ENCODE measurements at regions not wholly inside any gene's neighbourhood (a gene's known extent, or its start where the extent isn't known, plus 50 kb on each side); places are given as distances from the start of the nearest gene placed in this dataset.
A peak's percentile ranks its signal among the peaks of the same experiment; 100 is the strongest.

DNA sequence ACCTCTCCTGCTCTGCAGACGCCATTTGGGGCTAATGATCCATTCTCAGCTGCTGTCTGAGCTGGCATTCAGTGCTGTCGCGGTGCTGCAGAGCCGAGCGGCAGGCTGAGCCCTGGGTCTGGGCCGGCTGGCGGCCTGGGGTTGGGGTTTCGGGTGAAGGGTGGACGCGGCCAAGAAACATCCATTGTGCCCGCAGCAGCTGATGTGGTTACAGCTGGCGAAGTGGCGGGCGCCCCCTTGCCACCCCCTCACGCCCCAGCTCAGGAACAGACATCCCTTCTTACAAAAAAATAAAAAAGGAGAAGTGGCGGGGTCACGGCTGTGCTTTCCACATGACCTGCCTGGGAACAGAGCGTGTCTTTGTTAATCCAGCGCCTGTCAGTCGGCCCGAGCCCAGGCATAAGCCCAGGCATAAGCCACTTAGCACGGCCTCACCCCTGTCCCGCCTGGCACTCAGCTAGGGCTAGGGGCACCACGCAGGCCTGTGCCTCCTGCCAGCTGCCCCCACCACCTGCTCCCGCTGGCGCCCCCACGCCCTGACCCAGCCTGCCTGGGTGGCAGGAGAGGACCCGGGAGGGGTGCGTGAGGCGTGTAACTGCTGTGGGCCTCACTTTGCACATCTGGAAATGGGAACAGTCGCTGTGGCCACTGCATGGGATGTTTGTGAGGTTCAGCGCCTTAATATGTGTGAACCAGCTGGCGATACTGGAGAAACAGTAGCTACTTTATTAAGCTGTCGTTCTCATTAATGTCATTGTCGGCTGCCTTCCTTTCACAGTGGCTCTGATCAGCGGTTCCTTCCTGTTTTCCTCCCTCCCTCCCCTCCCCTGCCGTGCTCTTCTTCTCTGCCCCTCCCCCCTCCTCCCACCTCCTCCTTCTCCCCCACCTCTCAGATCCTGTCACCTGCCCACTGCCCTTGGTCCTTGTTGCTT, 197.7 kb upstream of the CIBAR2 start:
- DNase-seq (ENCODE audit: low read depth in 2 of 2): no peak

DNA sequence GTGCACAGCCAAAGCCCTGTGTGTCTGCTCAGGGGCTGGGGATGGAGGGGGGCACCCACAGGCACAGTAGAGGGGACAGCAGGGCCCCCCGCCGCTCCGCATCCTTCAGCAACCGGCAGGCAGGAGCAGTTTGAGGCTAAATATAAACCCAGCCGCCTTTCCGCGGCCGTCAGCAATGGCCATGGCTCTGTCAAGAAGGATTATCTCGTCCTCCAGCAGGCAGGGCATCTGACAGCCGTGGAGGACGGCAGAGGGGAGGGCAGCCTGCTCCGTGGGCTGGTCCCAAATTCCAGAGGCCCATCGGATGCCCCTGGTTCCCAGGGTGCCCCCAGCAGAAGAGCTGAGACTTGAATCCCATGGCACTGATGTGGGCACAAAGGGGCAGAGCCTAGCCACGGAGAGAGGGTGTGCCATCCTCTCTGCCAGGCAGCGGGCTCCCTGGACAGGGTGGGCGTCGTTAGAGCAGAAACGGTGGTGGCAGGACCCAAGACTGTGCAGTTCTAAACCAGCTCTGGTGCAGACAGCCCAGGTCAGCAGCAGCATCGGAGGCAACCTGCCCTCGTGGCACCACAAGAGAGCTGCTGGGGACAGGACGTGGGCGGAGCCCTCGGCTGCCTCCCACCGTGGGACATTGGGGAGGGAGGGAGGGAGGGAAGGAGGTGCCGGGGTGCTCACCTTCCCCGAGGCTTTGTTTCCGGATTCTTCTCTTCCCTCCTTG, 198.8 kb upstream of the CIBAR2 start:
- DNase-seq (ENCODE audit: low read depth in 2 of 2): no peak

DNA sequence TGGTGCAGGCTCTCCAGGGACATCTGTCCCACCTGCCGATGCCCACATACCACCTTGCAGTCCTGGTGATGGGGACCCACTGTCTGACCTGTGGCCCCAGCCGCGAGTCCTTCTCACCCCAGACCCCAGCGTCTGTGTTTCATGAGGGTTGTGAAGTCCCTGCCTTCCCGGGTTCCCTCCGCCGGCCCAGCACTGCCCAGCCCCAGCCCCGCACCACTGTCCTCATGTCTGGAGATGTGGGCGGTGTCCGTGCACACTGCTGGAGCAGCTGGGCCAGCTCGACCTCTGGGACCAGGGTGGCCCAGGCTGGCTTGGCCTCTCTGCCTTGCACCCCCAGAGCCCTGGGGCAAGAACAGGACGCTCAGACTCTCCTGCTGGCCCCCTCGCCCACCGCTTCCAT, 199.5 kb upstream of the CIBAR2 start:
- DNase-seq (ENCODE audit: low read depth in 2 of 2): no peak

DNA sequence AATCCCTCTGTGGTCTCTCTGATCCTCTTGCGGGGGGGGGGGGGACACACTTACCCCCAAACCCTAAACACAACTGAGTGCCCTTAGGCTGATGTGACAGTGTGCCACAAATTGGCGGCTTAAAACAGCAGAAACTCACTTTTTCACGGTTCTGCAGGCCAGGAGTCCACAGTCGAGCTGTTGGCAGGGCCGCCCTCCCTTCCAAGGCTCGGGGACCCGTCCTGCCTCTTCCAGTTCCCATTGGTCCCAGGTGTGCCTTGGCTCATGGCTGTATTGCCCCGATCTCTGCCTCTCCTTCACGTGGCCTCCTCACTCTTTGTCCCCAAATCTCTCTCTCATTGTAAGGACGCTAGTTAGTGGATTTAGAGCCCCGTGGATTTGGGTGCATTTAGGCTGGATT, 199.9 kb upstream of the CIBAR2 start:
- no peak for DNase-seq (ENCODE audit: low read depth in 2 of 2)

DNA sequence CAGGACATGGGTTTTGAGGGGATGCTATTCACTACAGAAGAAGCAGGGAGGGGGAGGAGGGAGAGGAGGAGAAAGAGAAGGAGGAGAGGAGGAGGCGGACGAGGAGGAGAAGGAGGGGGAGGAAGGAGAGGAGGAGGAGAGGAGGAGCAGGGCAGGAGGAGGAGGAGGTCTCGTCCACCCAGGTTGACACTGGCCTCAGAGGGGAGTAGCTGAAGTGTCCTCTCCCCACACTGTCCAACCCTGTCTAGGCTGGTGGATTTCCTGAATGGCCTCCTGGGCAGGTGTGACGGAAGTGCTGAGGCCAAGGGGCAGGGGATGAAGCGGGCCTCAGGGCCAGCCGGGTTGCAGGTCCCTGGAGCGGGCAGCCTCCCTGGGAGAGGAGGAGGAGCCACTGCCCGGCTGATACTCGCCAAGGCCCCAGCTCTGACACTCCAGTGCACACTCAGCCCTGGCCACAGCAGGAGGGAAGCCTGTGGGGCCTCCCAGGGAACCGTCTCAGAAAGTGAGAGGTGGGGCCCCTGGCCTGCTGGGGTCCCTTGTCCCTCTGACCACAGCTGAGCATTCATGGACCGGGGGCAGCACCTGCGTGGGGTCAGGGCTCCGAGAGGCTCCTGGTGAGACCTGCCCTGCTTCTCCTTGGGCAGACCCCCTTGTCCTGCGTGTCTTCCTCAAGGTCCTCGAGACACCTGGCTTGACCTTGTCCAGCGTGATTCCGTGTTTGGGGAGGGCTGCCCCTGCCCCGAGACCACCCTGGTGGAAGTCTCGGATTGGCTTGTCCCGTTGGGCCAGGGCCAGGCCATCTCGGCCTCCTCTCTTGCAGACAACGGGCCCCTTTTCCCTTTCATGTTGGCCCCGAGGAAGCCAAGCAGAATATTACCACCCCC, 200.6 kb upstream of the CIBAR2 start:
- no peak for DNase-seq (ENCODE audit: low read depth in 2 of 2)

DNA sequence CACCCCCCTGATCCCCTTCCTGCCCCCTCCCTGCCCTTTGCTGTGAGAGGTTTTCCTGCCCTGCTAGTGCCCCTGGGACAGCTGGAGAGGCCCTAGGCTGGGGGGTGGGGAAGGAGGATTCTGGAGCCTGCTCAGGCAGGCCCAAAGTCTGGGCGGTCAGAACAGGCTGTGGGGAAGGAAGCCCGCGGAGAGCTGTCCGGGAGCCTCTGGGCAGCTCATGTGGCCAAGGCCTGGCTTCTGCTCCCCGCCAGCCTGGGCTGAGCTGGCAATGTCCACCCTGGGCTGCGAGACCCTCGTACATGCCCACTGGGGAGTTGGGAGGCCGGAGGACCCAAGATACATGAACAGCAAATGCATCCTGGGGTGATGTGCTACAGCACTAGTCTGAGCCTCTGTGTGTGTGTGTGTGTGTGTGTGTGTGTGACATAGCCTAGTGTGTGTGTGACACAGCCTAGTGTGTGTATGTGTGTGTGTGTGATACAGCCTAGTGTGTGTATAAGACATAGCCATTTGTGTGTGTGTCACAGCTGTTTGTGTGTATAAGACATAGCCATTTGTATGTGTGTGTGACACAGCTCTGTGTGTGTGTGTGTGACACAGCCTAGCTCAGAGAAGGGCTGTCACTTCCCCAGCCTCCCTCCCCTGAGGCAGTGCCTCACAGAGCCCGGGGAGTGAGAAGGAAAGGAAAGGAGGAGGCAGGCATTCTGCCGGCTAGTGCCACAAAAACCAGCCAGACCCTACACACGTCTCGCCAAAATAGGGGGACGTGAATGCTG, 201.4 kb upstream of the CIBAR2 start:
- no peak for DNase-seq (ENCODE audit: low read depth in 2 of 2)

DNA sequence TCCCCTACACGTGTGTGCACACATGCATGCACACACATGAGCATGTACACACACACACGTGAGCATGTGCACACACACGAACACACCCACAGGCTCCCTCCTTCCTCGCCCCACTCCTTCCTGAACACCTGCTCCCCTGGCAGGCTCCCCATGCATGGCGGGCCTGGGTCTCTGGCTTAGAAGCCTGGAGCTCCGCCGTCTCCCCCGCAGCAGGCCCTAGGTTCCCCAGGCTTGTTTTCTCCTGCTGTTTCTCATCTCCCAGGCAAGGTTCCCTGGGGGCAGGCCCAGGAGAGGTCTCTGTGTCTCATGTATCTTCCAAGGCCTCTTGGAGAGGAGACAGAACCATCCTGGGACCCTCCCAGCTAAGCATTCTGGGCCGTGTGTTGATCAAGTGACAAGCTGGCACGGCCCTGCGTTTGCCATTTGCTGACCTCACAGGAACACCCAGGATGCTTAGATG, 202.3 kb upstream of the CIBAR2 start:
- no peak for DNase-seq (ENCODE audit: low read depth in 2 of 2)

DNA sequence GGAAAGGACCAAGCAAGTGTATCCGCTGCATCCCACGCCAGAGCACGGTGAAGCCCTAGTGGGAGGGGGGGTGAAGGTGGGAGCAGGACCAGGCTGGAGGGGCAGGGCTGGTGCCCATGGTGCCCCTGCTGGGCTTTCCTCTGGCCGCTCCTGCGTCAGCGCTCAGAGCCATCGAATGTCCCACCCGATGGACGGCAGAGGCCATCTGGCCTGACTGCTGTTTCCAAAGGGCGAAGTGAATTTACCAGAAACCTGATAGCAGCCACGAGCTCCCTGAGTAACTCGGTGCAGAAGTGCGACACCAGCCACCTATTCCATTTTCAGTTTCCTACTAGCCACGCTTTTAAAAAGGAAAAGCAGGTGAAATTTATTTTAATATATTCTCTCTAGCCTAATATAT, 203.6 kb upstream of the CIBAR2 start:
- no peak for DNase-seq (ENCODE audit: low read depth in 2 of 2)

DNA sequence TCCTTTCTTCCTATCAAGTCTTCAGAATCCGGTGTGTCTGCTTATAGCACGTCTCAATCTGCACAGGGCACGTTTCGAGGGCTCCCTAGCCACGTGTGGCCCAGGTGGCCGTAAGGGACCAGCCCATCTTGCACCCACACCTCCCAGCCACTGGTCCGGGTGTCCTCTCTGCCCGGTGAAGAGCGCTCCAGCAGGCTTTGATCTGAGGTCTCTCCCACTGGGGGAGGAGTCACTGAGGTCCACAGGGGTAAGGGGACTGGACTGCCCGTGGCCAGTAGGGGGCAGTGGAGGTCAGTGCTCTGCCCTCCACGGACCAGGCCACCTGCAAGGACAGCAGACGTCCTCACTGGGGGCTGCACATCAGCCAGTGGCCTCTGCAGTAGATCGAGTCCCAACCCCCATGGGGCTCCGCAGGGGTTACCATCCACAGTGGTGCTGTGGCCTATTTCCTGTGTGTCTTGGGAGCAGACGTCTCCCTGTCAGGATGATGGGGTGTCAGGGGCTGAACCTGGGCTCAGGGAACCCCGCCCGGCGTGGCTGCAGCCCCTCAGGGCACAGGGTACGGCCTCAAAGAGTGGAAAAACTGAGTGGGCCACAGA, 204.1 kb upstream of the CIBAR2 start:
- DNase-seq (ENCODE audit: low read depth in 2 of 2): peak; percentile 33 to 39

DNA sequence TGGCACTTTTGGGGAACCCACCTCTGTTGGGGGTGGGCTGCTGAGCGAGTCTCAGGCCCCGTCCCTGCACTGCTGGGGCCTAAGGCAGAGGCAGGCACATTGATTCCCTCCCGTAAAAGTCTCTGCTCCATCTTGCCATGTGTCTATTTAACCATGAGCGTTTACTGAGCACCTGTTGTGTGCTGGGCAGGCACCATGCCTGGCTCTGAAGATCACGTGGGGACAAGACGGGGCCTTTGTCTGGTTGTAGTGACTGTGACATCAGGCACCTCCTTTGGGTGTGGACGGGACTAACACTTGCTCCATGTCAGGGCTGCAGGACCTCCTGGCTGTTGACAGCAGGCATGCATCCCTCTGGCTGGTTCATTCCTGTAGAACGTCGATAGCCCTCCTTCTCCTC, 204.7 kb upstream of the CIBAR2 start:
- no peak for DNase-seq (ENCODE audit: low read depth in 2 of 2)

DNA sequence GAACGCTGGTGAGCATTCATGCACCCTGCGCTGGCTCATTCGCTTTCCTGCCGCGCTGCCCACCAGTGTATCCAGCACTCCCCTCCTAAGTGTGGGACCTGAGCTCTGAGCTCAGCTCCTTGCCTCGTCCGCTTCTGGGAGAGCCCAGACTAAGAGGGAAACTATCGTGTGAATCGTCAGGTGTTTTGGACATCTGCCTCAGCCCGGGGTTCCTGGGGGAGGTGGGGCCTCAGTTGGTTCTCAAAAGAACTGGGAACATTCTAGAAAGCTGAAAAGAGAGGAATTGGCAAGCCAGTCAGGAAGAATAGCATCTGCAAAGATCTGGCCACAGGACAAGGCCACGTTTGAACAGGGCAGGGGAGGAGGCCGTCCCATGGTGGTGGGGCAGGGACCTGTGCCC, 205.4 kb upstream of the CIBAR2 start:
- no peak for DNase-seq (ENCODE audit: low read depth in 2 of 2)

DNA sequence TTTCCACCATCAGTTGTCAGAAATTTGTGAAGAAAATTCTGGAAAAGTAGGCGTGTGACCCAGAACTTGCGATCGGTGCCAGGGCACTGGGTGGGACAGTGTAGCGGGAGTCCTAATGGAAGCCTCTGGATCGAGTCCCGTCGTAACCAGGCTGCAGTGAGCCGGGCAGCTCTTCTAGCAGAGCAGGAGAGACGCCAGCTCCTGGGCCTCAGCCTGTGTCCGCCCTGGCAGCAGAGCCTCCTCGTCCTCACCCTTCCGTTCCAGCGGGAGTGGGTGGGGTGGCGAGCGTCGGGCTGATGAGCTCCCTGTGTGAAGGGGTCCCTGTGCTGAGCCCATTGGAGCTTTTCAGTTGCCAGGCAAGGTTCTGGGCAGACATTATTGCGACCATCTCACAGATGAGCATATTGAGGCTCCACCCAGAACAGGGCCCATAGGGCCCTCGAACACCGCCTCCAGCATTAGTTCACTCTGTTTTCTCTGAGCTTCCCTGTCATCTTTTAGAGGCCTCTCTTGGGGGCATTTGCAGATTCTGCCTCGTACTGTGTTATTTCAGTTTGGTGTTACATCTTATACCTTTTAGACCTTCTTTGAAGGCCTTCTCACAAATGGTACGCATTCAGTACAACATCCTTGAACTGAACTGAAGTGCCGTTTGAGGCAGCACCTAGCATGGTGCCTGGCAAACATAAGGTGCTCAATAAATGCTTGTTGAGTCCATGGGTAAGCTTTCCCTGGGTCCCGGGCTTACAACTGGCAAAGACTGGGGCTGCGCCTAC, 207.1 kb upstream of the CIBAR2 start:
- no peak for DNase-seq (ENCODE audit: low read depth in 2 of 2)

DNA sequence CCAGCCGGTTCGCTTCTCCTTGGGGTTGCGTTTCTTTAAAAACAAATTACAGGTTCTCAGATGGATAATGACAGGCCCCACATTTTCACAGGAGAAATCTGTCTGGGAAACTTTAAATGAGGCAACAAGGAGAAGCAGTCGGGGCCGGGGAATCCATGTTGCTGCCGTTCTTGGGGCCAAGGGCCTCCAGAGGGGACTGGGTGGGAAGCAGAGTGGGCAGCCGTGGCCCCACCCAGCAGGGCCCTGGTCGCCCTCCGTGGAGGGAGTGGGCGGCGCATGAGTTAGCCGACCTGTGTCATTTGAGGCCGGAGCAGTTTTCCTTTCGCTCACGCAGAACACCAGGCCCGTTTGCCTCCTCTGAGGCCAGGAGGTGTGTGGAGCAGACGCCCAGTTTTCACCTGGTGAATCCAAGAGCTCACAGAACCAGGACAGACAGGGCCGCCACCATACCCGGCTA, 207.7 kb upstream of the CIBAR2 start:
- no peak for DNase-seq (ENCODE audit: low read depth in 2 of 2)

DNA sequence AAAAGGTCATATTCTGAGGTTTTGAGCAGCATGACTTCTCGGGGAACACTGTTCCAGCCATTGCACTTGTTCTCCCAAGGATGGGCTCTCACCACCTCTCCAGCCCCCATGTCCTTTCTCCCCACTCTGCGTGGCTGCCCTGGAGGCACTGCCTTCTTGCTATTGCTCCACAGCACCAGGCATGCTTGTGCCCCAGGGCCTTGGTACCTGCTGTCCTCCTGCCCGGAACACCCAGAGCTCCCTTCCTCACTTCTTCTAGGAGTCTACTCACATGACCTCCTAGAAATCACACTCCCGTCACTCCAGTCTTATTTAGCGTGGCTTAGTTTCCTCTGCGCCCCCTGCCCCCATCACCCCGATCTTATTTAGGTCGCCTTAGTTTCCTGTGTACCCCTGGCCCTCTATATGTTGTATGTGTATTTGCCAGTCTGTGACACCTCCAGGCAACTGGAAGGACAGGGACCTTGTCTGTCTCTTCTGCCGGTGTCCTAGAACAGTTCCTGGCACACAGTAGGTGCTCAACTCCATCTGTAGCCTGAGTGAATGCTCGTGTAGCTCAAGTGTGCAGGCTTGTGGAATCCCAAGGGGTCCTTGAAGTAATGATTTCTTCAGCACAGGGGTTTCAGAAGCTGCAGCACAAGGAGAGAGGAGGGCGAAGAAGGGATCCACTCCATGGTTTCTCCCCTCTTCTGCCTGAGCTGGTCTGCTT, 208.6 kb upstream of the CIBAR2 start:
- DNase-seq (ENCODE audit: low read depth in 2 of 2): no peak

DNA sequence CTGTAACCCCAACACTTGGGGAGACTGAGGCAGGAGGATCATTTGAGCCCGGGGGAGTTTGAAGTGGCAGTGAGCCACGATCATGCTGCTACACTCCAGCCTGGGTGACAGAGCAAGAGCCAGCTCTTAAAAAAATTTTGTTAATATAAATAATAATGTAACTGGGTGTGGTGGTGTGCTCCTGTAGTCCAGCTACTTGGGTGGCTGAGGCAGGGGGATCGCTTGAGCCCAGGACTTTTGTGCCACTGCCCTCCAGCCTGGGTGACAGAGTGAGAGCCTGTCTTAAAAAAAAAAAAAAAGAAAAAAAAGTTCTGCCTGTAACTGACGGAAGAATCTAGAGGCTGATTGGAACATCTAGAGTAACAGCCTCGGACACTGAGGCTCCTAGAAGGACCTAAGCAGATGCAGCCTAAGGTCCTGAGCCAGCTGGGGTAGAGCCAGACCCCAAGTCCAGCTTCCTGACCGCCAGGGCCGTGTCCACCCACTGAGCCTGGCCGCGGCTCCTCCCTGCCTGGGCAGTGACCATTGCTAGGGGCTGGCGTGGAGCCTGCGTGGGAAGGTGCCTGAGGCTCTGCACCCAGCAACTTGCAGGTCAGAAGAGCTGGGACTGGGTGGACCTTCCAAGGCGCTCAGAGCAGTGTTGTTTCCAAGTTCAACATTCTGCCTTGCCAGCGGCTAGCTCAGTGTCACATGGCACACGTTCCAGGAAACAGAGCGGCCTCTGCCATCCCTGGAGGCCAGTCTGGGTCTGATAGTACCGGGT, 209.4 kb upstream of the CIBAR2 start:
- no peak for DNase-seq (ENCODE audit: low read depth in 2 of 2)

DNA sequence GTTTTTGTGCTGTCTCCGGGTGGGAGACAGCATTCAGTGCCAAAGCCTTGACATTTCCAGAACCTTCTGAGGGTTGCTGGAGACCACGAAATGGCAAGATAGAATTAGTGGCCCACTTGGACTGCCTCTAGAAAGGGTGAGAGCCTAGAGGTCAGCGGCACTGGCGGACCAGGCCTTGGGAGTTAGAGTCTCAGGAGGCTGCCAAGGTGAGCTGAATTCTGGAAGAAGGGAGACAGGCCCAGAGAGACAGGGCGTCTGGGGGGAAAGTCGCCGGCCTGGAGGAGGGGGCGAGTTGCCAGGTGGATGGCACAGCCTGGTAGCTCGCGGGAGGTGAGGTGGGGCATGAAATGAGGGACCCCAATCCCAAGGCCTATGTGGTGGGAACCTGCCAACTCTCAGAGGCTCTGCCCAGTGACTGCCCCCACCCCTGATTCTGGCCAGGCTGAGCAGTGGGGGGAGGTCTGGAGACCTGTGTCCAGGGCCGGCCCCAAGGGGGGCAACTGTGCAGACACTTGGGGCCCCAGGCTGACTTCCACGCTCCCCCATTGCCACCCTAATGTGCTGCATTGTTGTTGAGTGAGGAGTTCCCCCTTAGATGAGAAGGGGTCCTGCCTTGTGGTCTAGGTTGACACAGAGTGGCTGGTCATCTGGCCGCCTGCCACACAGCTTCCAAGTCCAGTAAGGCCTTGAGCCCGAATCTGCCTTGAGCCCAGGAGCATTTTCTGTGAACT, 211.1 kb upstream of the CIBAR2 start:
- no peak for DNase-seq (ENCODE audit: low read depth in 2 of 2)

DNA sequence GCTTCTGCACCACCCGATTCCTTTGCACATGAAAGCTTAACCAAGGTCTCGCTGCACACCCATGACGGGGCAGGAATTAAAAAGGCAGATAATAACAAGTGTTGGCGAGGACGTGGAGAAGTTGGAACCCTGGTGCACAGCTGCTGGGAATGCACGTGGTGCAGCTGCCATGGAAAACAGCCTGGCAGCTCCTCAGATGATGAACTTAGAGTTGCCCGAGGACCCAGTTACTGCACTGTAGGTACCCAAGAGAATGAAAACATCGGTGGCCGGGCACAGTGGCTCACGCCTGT, 211.6 kb upstream of the CIBAR2 start:
- no peak for DNase-seq (ENCODE audit: low read depth in 2 of 2)

DNA sequence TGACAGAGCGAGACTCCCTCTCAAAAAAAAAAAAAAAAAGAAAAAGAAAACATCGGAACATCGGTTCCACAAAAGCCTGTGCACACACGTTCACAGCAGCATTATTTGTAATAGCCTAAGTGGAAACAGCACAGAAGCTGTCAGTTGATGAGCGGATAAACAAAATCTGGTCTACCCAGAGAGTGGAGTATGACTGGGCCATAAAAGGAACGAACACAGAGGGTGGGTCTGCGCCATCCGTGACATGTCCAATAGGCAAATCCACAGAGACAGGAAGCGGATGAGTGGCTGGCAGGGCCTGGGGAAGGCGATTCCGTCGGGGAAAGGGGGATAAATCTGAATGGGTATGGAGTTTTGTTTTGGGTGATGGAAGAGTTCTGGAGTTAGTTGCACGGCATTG, 212.2 kb upstream of the CIBAR2 start:
- no peak for DNase-seq (ENCODE audit: low read depth in 2 of 2)

All from activated CD4-positive, alpha-beta T cell treated with anti-CD3 and anti-CD28 coated beads for 24 hours (primary cell).